Activated CD4-positive, alpha-beta memory T cell treated with anti-CD3 and anti-CD28 coated beads for 36 hours (primary cell): ENCODE measurements at regions not wholly inside any gene's neighbourhood (a gene's known extent, or its start where the extent isn't known, plus 50 kb on each side); places are given as distances from the start of the nearest gene placed in this dataset.
"Not testable (repeated sequence)": the region's sequence is repeated elsewhere in the genome, so short reads cannot be mapped to it uniquely, and the experiment has no call there.

Experiments
- CTCF ChIA-PET: fragments of 350-600 bp; sonication (Branson Sonifier 250); formaldehyde crosslinking; loops from one replicate; lab custom pipeline; 2021; ENCODE audit warnings: antibody characterized with exemption, inconsistent platforms; lab: Charles Lee
- POLR2A ChIA-PET: fragments of 350-600 bp; sonication (Branson Sonifier 250); formaldehyde crosslinking; loops from one replicate; lab custom pipeline; 2021; ENCODE audit warnings: antibody characterized with exemption; lab: Charles Lee
- DNase-seq: peaks from one replicate; pipeline ENCODE4 v3.0.0-alpha.2; 2020
- H3K27ac Mint-ChIP-seq: one replicate; pipeline ENCODE4 v1.8.0; 2021; ENCODE audit warnings: mixed read lengths
- H3K27me3 Mint-ChIP-seq: one replicate; pipeline ENCODE4 v1.8.0; 2021; ENCODE audit warnings: mixed read lengths
- H3K36me3 Mint-ChIP-seq: one replicate; pipeline ENCODE4 v1.8.0; 2021; ENCODE audit warnings: mixed read lengths
- H3K4me1 Mint-ChIP-seq: one replicate; pipeline ENCODE4 v1.8.0; 2021; ENCODE audit warnings: low read depth, mixed read lengths
- H3K4me3 Mint-ChIP-seq: one replicate; pipeline ENCODE4 v1.8.0; 2021; ENCODE audit warnings: mild to moderate bottlenecking, mixed read lengths
- H3K9me3 Mint-ChIP-seq: one replicate; pipeline ENCODE4 v1.8.0; 2021; ENCODE audit warnings: mixed read lengths
- intact Hi-C: fragments of 100-400 bp; cut with micrococcal nuclease; formaldehyde crosslinking; loops from one replicate; pipeline ENCODE4 v1.15.1; 2023

DNA sequence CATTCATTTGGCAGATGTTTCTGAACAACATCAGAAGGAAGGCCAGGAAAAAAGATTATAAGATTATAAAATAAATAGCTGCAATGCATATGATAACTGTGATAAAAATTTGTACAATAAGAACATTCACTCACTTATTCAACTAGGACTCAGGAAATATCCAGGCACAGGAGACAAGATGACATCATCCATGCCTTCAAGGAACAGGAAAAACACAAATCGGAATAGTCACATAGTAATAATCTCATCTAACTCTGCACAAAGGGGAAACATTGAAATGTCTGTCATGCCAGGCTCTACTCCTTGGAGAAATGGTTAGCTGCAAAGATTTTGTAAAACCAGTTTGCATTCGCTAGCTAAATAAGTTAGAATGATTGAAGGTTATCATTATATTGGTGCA, 233.5 kb upstream of the AGTR1 start:
- no peak for DNase-seq
- Mint-ChIP-seq H3K9me3 (peaks cover 4% of the 10 kb centered on the region), H3K27me3 (no peaks in the 10 kb centered on the region), H3K4me3 (no peak overlapping the region), H3K27ac (no peak overlapping the region), H3K4me1 (no peaks in the 10 kb centered on the region), H3K36me3 (no peaks in the 10 kb centered on the region)
- ChIA-PET CTCF (no interaction called here), POLR2A (no interaction called here)
- intact Hi-C loops = no loop called here

GRCh38 chr3:148466143-148466542, 231.6 kb upstream of the AGTR1 start:
- CTCF ChIA-PET = no interaction called here
- DNase-seq = no peak
- H3K4me1 Mint-ChIP-seq = no peaks in the 10 kb centered on the region
- H3K36me3 Mint-ChIP-seq = no peaks in the 10 kb centered on the region
- POLR2A ChIA-PET = no interaction called here
- intact Hi-C loops = no loop called here
- H3K27ac Mint-ChIP-seq = no peak overlapping the region
- H3K27me3 Mint-ChIP-seq = no peaks in the 10 kb centered on the region
- H3K4me3 Mint-ChIP-seq = no peak overlapping the region
- H3K9me3 Mint-ChIP-seq = peaks cover 4% of the 10 kb centered on the region

GRCh38 chr3:148466980-148467740, 230.5 kb upstream of the AGTR1 start:
- ChIA-PET CTCF (no interaction called here), POLR2A (no interaction called here)
- no peaks in the 10 kb centered on the region for H3K27me3 Mint-ChIP-seq
- no peaks in the 10 kb centered on the region for H3K36me3 Mint-ChIP-seq
- peaks cover 4% of the 10 kb centered on the region for H3K9me3 Mint-ChIP-seq
- H3K27ac Mint-ChIP-seq = no peak overlapping the region
- no peak for DNase-seq
- no peak overlapping the region for H3K4me3 Mint-ChIP-seq
- intact Hi-C loops = no loop called here
- H3K4me1 Mint-ChIP-seq = no peaks in the 10 kb centered on the region

- Mint-ChIP-seq H3K36me3 (no peaks in the 10 kb centered on the region), H3K9me3 (peaks cover 17% of the 10 kb centered on the region), H3K27me3 (no peaks in the 10 kb centered on the region), H3K27ac (no peak overlapping the region), H3K4me3 (no peak overlapping the region), H3K4me1 (no peaks in the 10 kb centered on the region)
- intact Hi-C loops = no loop called here
- ChIA-PET CTCF (no interaction called here), POLR2A (no interaction called here)
- DNase-seq = no peak
These were observed 220.3 kb upstream of the AGTR1 start for GRCh38 chr3:148477375-148477774.

- H3K4me3 Mint-ChIP-seq = no peak overlapping the region
- ChIA-PET POLR2A (no interaction called here), CTCF (no interaction called here)
- no peak overlapping the region for H3K27ac Mint-ChIP-seq
- intact Hi-C loops = no loop called here
- no peaks in the 10 kb centered on the region for H3K4me1 Mint-ChIP-seq
- H3K9me3 Mint-ChIP-seq = peaks cover 6% of the 10 kb centered on the region
- H3K36me3 Mint-ChIP-seq = no peaks in the 10 kb centered on the region
- no peak for DNase-seq
- H3K27me3 Mint-ChIP-seq = no peaks in the 10 kb centered on the region
These were observed 204.1 kb upstream of the AGTR1 start for GRCh38 chr3:148493631-148494030.

DNA sequence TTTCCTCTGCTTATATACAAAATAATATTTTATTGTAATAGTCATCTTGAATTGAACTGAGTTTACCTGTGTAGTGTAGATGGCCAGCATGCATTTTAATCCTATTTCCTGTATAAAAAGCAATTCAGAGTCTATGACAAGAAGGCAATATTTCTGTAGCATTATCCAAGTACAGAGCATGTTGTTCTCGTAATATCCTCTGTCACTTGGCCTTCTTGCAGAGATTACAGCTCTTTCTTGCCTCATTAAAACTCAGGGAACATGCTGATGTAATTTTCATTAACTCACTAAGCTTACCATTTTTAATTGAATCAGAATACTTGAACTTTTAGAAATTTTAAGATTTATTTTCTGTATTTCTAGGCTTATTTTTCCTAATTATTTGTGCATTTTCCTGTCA, 203.3 kb upstream of the AGTR1 start:
- intact Hi-C loops = no loop called here
- Mint-ChIP-seq H3K36me3 (no peaks in the 10 kb centered on the region), H3K27me3 (no peaks in the 10 kb centered on the region), H3K9me3 (peaks cover 4% of the 10 kb centered on the region), H3K4me1 (no peaks in the 10 kb centered on the region), H3K4me3 (no peak overlapping the region), H3K27ac (no peak overlapping the region)
- CTCF ChIA-PET = no interaction called here
- POLR2A ChIA-PET = no interaction called here
- no peak for DNase-seq

DNA sequence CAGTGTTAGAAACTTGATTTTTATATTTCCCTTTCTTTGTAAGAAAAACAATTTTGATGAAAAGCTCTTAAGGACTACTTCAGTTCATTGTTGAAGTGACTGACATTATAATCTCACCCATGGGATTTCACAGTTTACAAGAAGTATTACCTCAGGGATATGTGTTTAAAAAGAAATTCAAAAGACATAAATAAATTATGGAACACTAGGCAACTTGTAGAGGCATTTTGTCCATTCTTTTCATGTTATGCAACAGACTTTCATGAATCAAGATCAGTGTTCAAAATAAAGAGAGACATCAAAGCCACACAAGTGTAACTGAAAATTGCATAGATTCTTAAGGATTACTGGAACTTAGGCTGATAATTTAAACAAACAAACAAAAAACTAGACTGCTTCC, 196.8 kb upstream of the AGTR1 start:
- Mint-ChIP-seq H3K4me3 (no peak overlapping the region), H3K27me3 (no peaks in the 10 kb centered on the region), H3K9me3 (peaks cover 9% of the 10 kb centered on the region), H3K4me1 (no peaks in the 10 kb centered on the region), H3K27ac (no peak overlapping the region), H3K36me3 (no peaks in the 10 kb centered on the region)
- intact Hi-C loops = no loop called here
- ChIA-PET POLR2A (no interaction called here), CTCF (no interaction called here)
- DNase-seq = no peak

GRCh38 chr3:148510116-148510515, 187.6 kb upstream of the AGTR1 start:
- intact Hi-C loops = no loop called here
- Mint-ChIP-seq H3K27me3 (no peaks in the 10 kb centered on the region), H3K36me3 (no peaks in the 10 kb centered on the region), H3K4me3 (no peak overlapping the region), H3K27ac (no peak overlapping the region), H3K4me1 (no peaks in the 10 kb centered on the region), H3K9me3 (peaks cover 2% of the 10 kb centered on the region)
- DNase-seq = no peak
- ChIA-PET CTCF (no interaction called here), POLR2A (no interaction called here)

DNA sequence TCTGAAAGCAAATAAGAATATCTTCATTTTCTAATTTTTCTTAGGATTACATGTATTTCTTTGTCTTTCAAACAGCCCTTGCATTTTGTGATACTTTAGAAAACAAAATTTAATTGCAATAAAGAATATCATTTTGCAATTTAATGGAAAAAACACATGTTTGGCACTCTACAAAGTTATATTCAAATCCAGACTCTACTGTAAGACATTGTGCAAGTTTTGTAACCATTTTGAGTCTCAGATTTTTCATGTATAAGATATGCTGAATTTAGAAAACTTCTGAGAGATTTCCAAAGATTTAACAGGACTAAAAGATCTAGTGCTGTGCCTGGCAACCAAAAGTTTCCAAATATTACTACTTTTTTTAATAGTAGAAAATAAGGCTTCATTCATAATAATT, 187.1 kb upstream of the AGTR1 start:
- Mint-ChIP-seq H3K4me3 (no peak overlapping the region), H3K9me3 (peaks cover 2% of the 10 kb centered on the region), H3K27ac (no peak overlapping the region), H3K27me3 (no peaks in the 10 kb centered on the region), H3K36me3 (no peaks in the 10 kb centered on the region), H3K4me1 (no peaks in the 10 kb centered on the region)
- intact Hi-C loops = no loop called here
- ChIA-PET CTCF (no interaction called here), POLR2A (no interaction called here)
- no peak for DNase-seq

DNA sequence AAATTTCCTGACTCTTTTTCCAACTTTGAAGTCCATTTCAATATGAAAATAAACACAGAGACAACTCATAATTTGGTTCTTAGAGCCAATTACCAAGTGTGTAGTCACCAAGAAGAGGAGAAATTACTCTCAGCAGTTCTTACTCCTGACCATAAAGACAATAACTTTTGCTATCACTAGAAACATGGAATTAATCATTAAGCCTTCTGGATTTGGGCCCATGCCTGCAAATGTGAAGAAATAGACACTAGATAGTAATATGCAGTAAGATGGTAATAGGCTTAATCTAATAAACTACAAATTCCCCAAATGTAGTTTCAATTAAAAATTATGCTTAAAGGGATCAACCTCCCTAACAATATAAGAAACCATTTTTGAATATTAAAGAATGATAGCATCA, 185.1 kb upstream of the AGTR1 start:
- ChIA-PET POLR2A (no interaction called here), CTCF (no interaction called here)
- H3K27ac Mint-ChIP-seq = no peak overlapping the region
- H3K4me1 Mint-ChIP-seq = no peaks in the 10 kb centered on the region
- no peak overlapping the region for H3K4me3 Mint-ChIP-seq
- H3K36me3 Mint-ChIP-seq = no peaks in the 10 kb centered on the region
- DNase-seq = no peak
- H3K9me3 Mint-ChIP-seq = peaks cover under 1% of the 10 kb centered on the region
- intact Hi-C loops = no loop called here
- H3K27me3 Mint-ChIP-seq = no peaks in the 10 kb centered on the region

- no peak for DNase-seq
- Mint-ChIP-seq H3K4me1 (no peaks in the 10 kb centered on the region), H3K36me3 (no peaks in the 10 kb centered on the region), H3K9me3 (no peaks in the 10 kb centered on the region), H3K27ac (no peak overlapping the region), H3K4me3 (no peak overlapping the region), H3K27me3 (no peaks in the 10 kb centered on the region)
- CTCF ChIA-PET = no interaction called here
- POLR2A ChIA-PET = no interaction called here
- intact Hi-C loops = no loop called here
These were observed 184.6 kb upstream of the AGTR1 start for GRCh38 chr3:148513096-148513543.

DNA sequence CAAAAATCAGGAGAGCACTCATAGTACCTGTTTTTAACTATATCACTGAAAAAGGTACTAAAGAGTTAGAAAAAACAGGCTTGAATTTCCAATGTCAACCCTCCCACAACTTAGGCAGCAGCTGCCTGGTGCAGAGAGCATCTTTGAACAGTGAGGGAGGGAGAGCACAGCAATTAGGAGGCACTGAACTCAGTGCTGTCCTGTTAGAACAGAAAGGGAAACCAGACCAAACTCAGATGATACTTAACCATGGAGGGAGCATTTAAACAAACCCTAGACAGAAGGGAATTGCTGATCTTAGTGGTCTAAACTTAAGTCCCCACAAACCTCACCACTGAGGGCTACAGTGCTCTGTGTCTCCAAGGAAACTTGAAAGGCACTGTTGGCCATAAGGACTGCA, 179.2 kb upstream of the AGTR1 start:
- intact Hi-C loops = no loop called here
- H3K9me3 Mint-ChIP-seq = peaks cover 13% of the 10 kb centered on the region
- no peak for DNase-seq
- ChIA-PET CTCF (no interaction called here), POLR2A (no interaction called here)
- no peaks in the 10 kb centered on the region for H3K36me3 Mint-ChIP-seq
- no peaks in the 10 kb centered on the region for H3K27me3 Mint-ChIP-seq
- no peak overlapping the region for H3K27ac Mint-ChIP-seq
- no peaks in the 10 kb centered on the region for H3K4me1 Mint-ChIP-seq
- no peak overlapping the region for H3K4me3 Mint-ChIP-seq

DNA sequence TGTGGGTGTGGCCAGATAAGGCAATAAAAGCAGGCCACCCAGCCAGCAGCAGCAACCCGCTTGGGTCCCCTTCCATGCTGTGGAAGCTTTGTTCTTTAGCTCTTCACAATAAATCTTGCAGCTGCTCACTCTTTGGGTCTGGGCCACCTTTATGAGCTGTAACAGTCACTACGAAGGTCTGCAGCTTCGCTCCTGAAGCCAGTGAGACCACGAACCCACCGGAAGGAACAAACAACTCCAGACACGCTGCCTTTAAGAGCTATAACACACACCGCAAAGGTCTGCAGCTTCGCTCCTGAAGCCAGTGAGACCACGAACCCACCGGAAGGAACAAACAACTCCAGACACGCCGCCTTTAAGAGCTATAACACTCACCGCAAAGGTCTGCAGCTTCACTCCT, 172.1 kb upstream of the AGTR1 start:
- H3K9me3 Mint-ChIP-seq = peaks cover 24% of the 10 kb centered on the region
- H3K27me3 Mint-ChIP-seq, H3K36me3 Mint-ChIP-seq, H3K27ac Mint-ChIP-seq, H3K4me1 Mint-ChIP-seq, intact Hi-C loops, H3K4me3 Mint-ChIP-seq, DNase-seq, POLR2A ChIA-PET: not testable (repeated sequence)
- CTCF ChIA-PET = interaction anchor here (0.6 kb wide), 1 partner anchor 478 kb away, joined by 3 read pairs; no protein-coding TSS in a partner anchor
